Neural progenitor cell (in vitro differentiated cells): ENCODE measurements at regions not wholly inside any gene's neighbourhood (a gene's known extent, or its start where the extent isn't known, plus 50 kb on each side); places are given as distances from the start of the nearest gene placed in this dataset.

Source experiments
- CTCF ChIP-seq: fragments of 200-600 bp; sonication (generic); IDR thresholded peaks from 2 replicates; pipeline ENCODE4 v1.5.1; 2017; ENCODE audit warnings: antibody characterized with exemption, mild to moderate bottlenecking
- EZH2 ChIP-seq: fragments of 200-600 bp; sonication (generic); IDR thresholded peaks from 2 replicates; pipeline ENCODE4 v1.6.1; 2017; ENCODE audit warnings: antibody characterized with exemption, mild to moderate bottlenecking, moderate library complexity
- EZH2phosphoT487 ChIP-seq: fragments of 200-600 bp; sonication (generic); IDR thresholded peaks from 2 replicates; pipeline ENCODE4 v1.6.1; 2017; ENCODE audit warnings: antibody characterized with exemption

- no peak for TF ChIP-seq CTCF
- no peak for TF ChIP-seq EZH2
- no peak for TF ChIP-seq EZH2phosphoT487
Observed at GRCh38 chr18:66138642-66139041, 387.8 kb downstream of the CDH7 start.
